T47D (cell line): ENCODE measurements at regions not wholly inside any gene's neighbourhood (a gene's known extent, or its start where the extent isn't known, plus 50 kb on each side); places are given as distances from the start of the nearest gene placed in this dataset.

Source experiments
- DNase-seq, 2 experiments: peaks; one replicate each; pipeline versions ENCODE4 v3.0.0 to v3.0.0-alpha.2; 2011 to 2012; ENCODE audit warnings: low read depth in 1 of 2, low spot score in 1 of 2
- JUND ChIP-seq: IDR thresholded peaks from 2 replicates; pipeline ENCODE4 v1.6.1; 2012; ENCODE audit warnings: low read depth
- in situ Hi-C: cut with HindIII; loops from 2 replicates; pipeline ENCODE4 v1.10.0; 2016; ENCODE audit warnings: low sequenced_read_pairs, low pct_unique_long_range_greater_than_20kb

GRCh38 chr10:83656924-83657323, 482.4 kb upstream of the GHITM start:
- DNase-seq = no peak
- in situ Hi-C loops = no loop called here
- no peak for TF ChIP-seq JUND

DNA sequence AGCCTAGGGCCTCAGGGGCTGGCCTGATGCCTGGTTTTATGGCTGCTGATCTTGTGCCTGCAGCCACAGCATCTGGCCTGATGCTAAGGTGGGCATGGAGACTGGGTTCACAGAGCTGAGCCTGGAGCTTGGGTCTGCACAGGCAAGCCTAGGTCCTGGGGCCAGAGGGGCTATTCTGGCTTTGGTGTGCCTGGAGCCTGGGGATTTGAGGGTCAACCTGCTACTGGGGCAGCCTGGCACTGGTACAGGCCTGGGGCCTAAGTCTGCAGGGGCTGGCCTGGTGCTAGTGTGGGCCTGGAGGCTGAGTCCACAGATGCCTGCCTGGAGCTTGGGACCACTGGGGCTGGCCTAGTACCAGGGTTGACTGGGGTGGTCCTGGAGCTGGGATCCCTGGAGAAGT, 481.8 kb upstream of the GHITM start:
- in situ Hi-C loops = no loop called here
- no peak for TF ChIP-seq JUND
- DNase-seq = no peak

DNA sequence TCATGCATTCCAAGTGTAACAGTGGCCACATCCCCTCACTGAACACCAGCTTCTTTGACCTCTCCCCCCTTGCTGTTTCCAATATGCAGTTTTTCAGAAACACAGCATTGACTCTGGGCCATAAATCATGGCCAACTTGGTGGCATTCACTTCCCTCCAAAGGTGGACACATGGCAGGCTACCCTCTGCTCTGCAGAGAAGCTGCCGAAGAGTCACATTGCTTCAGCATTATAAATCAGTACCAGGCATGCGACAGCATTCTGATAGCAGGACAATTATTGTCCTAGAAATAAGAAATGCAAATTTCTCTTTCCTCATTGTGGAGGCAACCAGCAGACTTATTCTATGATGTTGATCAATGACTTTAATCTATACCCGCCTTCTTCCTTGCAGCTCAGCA, 475.4 kb upstream of the GHITM start:
- DNase-seq = no peak
- TF ChIP-seq JUND = no peak
- in situ Hi-C loops = no loop called here

DNA sequence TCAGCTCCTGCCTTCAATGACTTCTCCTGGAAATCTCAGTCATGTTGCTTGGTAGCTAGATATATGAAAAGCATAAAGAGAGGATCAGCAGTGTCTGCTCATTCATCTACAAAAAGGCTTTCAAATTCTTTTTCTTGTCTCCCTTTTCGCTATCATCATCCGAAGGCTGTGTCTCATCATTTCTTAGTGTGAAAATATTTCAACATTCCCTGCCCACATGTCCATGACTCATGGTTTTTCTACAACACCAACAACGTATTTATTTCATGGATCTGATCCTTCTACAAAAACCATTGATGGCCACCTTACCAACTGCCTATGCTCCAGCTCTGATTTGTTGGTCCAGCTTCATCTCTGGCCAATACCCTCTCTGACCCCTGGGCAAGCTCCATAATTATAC, 472.5 kb upstream of the GHITM start:
- in situ Hi-C loops = no loop called here
- no peak for TF ChIP-seq JUND
- no peak for DNase-seq

DNA sequence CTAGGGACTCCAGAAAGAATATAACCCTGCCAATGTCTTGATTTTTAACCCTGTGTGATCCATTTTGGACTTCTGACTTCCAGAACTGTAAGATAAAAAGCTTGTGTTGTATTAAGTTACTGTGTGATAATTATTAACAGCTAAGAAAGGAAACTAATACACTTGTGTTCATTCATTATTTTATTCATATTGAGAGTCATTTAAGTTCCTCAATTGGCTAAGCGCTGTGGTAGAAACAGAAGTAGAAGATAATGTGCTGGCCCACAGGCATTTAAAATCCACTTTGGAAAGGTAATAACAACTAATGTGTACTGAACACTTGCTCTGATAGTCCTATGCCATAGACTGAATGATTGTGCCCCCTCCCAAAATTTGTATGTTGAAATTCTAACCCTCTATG, 471.7 kb upstream of the GHITM start:
- in situ Hi-C loops = no loop called here
- no peak for DNase-seq
- no peak for TF ChIP-seq JUND

DNA sequence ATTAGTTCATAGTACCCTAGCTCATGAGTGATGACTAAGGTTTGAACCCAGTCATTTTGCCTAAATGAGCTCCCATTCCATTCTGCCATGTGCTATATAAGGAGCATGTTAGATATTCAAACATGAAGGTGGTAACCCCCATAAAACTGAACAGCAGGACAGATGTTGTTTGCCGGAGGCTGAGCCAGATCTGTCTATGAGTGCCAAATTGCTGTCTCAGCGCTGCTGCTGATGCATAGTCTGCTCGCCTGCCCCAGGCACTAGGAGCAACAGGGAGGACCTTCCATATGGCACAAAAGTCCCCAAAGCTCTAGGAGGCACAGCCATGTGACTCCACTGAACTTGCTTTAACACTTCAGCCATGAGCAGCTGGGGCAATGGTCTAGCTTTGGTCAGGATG, 466.0 kb upstream of the GHITM start:
- TF ChIP-seq JUND = no peak
- in situ Hi-C loops = no loop called here
- no peak for DNase-seq

- peak in 1 of 2 experiments; percentile 41 for DNase-seq
- no peak for TF ChIP-seq JUND
- in situ Hi-C loops = no loop called here
Observed at GRCh38 chr10:83677795-83678194, 461.5 kb upstream of the GHITM start.

DNA sequence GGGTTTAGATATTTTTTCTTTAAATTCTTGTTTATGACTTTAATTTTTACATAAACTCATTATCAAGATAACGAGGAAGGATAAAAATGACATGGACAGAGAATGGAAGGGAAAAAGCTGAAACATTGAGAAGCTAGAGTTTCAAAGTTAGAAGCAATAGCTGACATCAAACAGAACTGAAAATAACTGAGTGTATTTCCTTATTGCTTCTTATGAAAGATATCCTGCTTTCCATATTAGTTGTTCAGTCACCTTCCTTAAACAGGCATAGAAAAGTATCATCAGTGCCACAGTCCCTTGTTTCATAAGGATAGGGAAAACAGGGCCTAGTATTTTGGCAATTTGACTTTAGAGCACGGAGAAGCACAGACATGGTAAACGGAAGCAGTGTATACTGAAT, 460.5 kb upstream of the GHITM start:
- in situ Hi-C loops = no loop called here
- DNase-seq = no peak
- TF ChIP-seq JUND = no peak

- in situ Hi-C loops = no loop called here
- no peak for TF ChIP-seq JUND
- no peak for DNase-seq
Observed at GRCh38 chr10:83680470-83680891, 458.8 kb upstream of the GHITM start.

DNA sequence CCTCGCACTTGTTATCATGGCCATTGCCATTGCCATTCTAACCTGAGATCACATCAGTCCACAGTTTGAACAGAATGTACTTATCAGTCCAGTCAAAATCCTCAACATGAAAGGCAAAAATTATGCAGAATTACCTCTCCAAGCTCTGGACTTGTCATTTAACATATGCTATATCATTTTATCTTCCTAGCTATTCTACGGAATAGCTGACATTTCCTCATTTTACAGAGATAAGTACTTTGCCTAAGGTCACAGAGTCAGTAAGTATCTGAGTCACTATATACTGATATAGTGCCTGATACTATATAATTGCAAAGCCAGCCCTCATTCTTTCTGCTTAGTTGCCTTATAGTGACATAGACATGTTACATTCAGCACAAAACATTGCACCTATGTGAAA, 456.9 kb upstream of the GHITM start:
- in situ Hi-C loops = no loop called here
- DNase-seq = no peak
- no peak for TF ChIP-seq JUND

GRCh38 chr10:83685458-83685857, 453.9 kb upstream of the GHITM start:
- TF ChIP-seq JUND = no peak
- in situ Hi-C loops = no loop called here
- DNase-seq = no peak

- in situ Hi-C loops = no loop called here
- TF ChIP-seq JUND = no peak
- no peak for DNase-seq
Observed at GRCh38 chr10:83691791-83692596, 447.3 kb upstream of the GHITM start.

GRCh38 chr10:83698899-83699298, 440.4 kb upstream of the GHITM start:
- DNase-seq = no peak
- TF ChIP-seq JUND = no peak
- in situ Hi-C loops = no loop called here

GRCh38 chr10:83701799-83702198, 437.5 kb upstream of the GHITM start:
- DNase-seq = no peak
- TF ChIP-seq JUND = no peak
- in situ Hi-C loops = no loop called here
